GM04503 (cell line): ENCODE measurements at regions not wholly inside any gene's neighbourhood (a gene's known extent, or its start where the extent isn't known, plus 50 kb on each side); places are given as distances from the start of the nearest gene placed in this dataset.

Source experiments
- DNase-seq: peaks from one replicate; pipeline ENCODE4 v3.0.0-alpha.2; 2012; ENCODE audit warnings: low read depth

DNA sequence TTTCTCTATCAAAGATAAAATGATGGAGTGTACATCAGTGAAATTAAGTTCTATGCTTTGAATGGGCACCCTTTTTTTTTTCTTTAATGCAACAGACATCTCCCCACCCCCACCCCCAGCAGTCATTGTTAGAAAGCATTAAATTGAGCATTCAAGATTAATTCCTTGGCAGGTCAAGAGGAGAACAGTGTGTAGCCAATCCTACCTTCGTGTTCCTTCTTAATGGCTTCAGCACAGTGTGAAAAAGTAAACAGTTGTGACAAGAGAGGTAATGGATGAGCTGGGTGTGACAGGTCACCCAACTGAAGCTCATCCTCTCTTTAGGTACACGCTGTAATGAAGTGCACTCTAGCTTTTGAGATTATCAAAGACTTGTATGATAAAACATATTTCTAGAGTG is 198.5 kb upstream of the RARB start:
- no peak for DNase-seq

- no peak for DNase-seq
Measured at GRCh38 chr3:25235031-25235430, 193.0 kb upstream of the RARB start.

- no peak for DNase-seq
Measured at GRCh38 chr3:25235466-25235865, 192.6 kb upstream of the RARB start.

- no peak for DNase-seq
Measured at GRCh38 chr3:25237602-25238001, 190.5 kb upstream of the RARB start.

- DNase-seq = no peak
Measured at GRCh38 chr3:25239042-25239441, 189.0 kb upstream of the RARB start.

GRCh38 chr3:25246913-25247312 is 181.2 kb upstream of the RARB start:
- no peak for DNase-seq

- DNase-seq = no peak
Measured at GRCh38 chr3:25252291-25252690, 175.8 kb upstream of the RARB start.

- no peak for DNase-seq
Measured at GRCh38 chr3:25257026-25257425, 171.0 kb upstream of the RARB start.

- no peak for DNase-seq
Measured at GRCh38 chr3:25259871-25260270, 168.2 kb upstream of the RARB start.

- DNase-seq = no peak
Measured at GRCh38 chr3:25262322-25262721, 165.7 kb upstream of the RARB start.

- no peak for DNase-seq
Measured at GRCh38 chr3:25265284-25265683, 162.8 kb upstream of the RARB start.

DNA sequence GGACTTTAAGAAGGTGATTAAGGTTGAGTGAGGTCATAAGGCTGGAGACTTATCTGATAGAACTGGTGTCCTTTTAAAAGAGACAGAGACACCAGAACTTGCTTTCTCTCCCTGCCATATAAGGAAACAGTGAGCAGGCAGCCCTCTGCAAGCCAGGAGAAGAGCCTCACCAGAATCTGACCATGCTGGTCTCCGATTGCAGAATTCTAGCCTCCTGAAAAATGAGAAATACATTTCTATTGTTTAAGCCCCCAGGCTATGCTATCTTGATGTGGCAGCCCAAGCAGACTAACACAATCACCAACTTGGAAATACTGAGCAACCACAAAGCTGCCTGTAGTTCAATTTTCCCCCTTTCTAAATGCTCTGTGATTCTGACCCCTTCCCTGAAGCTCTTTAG is 161.4 kb upstream of the RARB start:
- no peak for DNase-seq

DNA sequence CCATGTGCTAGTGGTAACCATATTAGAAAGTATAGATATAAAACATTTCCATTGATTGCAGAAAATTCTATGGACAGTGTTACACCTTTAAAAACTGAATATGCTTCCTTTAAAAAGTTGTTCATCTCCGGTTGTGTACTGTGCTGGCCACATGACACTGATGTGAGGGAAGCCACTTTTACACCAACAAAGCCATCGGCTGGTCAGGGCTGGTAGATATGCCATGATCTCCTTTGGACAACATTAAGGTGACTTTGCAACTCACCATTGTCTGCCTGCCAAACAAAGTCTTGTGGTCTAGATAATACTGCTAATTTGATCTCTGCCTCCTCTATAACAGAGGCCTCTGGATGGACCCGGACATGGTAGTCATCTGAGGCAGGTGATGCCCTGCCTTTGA is 156.0 kb upstream of the RARB start:
- no peak for DNase-seq

DNA sequence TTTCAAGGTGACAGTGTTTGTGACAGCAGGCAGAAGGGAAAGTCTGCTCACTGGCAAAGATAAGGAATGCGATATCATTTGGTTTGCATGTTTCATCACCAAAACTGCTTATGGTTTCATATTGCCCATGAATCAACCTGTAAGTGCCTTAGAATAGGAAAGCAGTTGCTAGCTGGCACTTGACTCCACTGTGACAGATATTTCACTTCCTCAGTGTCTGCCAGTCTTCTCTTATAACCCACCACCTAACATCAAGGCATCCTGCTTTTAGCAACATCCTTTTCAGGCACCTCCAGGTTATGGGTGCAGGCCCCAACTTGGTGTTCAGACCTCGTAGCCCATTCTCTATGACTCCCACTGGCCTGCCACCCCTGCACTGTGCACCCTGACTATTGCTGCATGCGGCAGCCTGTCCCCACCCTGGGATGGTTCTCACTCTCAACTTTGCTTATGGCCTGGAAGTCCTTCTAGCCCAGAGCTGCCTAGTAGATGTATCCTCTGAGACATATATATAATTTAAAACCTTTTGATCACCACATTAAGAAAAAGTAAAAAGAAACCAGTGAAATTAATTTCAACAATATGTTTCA is 154.4 kb upstream of the RARB start:
- no peak for DNase-seq

GRCh38 chr3:25277503-25277902 is 150.6 kb upstream of the RARB start:
- no peak for DNase-seq

DNA sequence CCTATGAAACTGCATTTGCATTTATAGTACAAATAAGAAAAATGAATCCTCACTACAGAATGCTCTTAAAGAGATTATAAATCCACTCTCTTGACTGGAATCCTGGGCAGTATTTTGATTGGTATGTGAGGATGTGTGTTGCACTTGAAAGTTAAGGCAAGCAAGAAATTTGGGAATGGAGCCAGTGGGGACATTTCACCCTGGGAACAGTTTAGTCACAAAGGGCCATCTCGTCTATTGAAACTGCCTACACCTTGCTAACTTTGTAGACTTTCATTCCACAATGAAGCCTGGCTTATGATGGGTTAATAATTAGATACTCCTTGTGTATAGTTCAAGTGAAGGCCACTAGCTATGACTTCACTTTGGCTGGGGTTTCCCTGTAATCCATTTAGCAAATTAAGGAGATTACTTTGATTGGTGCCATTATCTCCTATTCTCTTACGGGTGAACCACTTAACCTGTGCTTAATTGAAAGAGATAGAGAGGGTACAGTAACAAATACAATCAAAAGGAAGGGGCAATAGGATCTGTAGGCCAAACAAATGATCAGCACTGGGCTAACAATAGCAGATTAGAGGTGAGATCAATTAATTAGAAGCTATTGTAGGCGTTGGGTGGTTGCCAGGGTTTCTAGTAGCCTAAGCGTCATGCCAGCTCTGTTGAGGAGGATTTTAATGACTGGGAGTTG is 146.9 kb upstream of the RARB start:
- DNase-seq = no peak

DNA sequence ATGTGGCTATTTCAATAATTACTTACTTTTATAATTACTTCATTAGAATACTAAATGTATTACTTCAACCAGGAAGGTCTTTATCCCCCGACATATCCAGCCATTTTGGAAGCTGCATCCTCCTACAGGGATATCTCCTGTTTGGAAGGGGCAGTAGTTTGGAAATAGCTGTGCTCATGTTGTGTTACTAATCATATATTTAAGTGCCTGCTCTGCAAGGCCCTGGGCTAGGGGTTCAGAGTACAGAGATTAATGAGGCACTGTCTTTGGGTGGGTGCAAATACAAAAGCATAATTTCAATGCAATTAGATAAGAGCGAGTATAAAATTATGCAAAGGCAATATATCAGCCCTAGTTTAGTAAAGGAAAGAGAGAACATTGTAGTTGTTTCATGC is 146.3 kb upstream of the RARB start:
- no peak for DNase-seq

GRCh38 chr3:25283613-25284012 is 144.4 kb upstream of the RARB start:
- no peak for DNase-seq

GRCh38 chr3:25284249-25284648 is 143.8 kb upstream of the RARB start:
- no peak for DNase-seq

DNA sequence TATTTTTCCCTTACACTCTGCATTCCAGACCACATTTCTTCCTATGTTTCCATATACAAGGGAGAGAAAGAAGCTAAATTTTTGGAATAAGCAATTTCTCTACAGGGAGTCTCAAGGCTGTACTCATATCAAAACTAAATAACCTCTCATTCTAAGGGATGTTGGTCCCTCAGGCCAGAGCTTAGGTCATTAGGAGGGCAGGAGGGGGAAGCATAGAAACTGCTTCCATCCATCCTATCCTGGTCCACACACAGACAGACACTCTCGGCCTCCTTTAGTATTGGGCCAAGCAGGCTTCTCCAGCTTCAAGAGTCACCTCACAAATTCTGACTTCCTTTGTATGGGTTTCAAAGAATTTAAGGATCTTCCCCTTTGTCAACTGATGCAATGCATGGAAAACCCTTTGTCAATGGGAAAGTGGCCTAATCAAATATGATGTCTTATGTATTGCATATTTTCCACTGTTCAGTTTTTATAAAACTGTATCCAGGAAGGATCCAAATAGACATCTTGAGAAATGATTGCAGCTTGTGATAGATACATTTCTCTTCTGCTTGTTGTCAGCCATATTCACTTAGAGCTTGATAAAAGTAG is 140.7 kb upstream of the RARB start:
- DNase-seq = no peak

DNA sequence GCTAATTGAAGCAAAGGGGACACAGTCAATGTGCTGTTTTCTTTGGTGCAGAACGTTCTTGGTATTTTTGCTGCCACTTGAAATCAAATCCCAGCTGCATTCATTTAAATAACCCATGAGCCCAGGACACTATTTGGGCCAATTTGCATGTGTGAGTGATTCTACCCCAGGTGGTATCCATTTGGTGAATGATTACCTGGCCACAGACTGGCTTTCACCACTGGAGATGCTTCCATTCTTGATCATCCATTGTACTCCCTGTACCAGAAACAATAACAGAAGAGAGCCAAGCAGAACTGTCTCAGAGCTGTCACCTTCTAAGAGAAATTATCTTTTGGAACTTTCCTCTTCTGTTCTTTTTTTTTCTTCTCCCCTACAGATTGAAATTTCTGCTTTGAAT is 139.7 kb upstream of the RARB start:
- no peak for DNase-seq

DNA sequence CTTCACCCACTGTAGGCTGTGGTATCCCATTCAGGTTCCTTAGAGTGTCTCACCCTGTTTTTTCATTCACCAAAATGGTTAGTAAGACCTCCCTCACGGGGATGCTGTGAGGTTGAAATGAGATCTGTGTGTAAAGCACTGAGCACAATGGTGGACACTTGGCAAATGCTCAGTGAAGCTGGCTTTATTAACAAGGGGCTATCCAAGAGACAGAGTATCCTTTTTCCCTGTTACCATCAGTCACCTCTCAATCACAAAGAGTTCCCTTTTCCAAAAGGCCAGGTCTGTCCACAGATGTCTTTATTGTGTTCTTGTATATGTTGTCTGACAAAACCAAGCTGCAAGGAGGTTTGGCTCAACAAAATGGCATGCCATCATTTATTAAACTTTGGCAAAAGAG is 138.9 kb upstream of the RARB start:
- DNase-seq = no peak

- DNase-seq = no peak
Measured at GRCh38 chr3:25289663-25290062, 138.4 kb upstream of the RARB start.

DNA sequence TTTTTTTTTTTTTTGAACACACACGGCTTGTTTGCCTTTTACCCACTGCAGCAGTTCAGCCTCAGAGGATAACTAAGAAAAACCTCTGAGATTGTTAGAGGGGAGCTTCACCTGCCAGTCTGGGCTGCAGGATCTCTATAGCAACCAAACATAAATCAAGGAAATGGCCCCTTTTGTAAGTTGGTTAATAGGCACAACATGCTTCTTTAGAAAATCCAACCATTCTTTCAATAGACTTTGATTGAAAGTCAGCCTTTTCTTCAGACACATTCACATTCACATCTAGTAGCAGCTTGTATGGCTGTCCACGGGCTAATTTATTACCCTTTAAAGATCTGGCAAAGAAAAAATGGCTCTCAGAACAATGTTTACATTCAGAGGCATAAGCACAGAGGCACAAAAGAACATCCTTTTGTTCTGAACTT is 136.6 kb upstream of the RARB start:
- no peak for DNase-seq
